ENCODE measurements at regions not wholly inside any gene's neighbourhood (a gene's known extent, or its start where the extent isn't known, plus 50 kb on each side); places are given as distances from the start of the nearest gene placed in this dataset.

DNA sequence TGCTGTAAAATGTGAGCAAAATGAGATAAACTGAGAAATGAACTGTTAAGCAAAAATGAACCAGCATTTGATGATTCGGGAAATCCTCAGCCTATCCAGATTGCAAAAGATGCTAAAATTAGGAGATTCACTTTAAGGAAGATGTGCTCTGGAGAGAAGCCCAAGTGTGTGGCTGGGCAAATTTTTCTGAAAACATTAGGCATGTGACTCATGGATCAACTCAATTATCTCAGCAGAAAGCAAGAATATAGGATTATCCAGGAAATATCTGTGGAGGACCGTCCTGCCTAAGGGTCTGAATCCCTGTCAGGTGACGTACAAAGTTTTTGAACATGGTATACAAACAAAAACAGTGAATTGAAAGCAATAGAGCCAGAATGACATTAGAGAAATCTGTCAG is 1268.3 kb upstream of the TMEFF2 start:
- H3K4me1 ChIP-seq (ENCODE audit: insufficient read depth, poor library complexity, severe bottlenecking): peaks cover 3% of the 10 kb centered on the region
- H3K27me3 ChIP-seq (ENCODE audit: insufficient read depth, poor library complexity, severe bottlenecking): no peaks in the 10 kb centered on the region
- no peaks in the 10 kb centered on the region for H3K9me3 ChIP-seq (ENCODE audit: severe bottlenecking)
- DNase-seq (ENCODE audit: low spot score): no peak
- no peak overlapping the region for H3K27ac ChIP-seq (ENCODE audit: poor library complexity, severe bottlenecking)
- TF ChIP-seq, protein P1, sequence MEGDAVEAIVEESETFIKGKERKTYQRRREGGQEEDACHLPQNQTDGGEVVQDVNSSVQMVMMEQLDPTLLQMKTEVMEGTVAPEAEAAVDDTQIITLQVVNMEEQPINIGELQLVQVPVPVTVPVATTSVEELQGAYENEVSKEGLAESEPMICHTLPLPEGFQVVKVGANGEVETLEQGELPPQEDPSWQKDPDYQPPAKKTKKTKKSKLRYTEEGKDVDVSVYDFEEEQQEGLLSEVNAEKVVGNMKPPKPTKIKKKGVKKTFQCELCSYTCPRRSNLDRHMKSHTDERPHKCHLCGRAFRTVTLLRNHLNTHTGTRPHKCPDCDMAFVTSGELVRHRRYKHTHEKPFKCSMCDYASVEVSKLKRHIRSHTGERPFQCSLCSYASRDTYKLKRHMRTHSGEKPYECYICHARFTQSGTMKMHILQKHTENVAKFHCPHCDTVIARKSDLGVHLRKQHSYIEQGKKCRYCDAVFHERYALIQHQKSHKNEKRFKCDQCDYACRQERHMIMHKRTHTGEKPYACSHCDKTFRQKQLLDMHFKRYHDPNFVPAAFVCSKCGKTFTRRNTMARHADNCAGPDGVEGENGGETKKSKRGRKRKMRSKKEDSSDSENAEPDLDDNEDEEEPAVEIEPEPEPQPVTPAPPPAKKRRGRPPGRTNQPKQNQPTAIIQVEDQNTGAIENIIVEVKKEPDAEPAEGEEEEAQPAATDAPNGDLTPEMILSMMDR (IDR thresholded peaks at IDR 0.05; ENCODE audit: poor library complexity, severe bottlenecking): no peak
- no peaks in the 10 kb centered on the region for H3K36me3 ChIP-seq (ENCODE audit: low read depth)
- ATAC-seq (ENCODE audit: low read depth): no peak
- H3K4me3 ChIP-seq (ENCODE audit: severe bottlenecking): no peak overlapping the region

DNA sequence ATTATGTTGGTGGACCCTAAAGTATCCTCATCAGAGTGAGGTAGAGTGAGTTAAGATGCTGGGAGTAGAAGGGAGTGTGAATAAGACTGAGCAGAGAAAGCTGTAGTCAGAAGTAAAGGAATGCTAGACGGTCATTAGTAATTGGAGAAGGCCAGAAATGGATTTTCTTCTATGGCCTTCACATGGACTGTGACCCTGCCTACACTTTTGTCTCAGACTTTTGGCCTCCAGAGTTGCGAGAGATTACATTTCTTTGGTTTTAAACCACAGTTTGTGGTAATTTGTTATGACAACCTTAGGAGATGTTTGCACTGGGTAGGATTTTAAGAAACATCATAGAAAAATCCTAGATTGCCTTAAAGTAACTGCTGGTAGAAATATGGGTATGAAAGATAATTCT is 1267.7 kb upstream of the TMEFF2 start:
- H3K4me3 ChIP-seq (ENCODE audit: severe bottlenecking): no peak overlapping the region
- peaks cover 3% of the 10 kb centered on the region for H3K4me1 ChIP-seq (ENCODE audit: insufficient read depth, poor library complexity, severe bottlenecking)
- TF ChIP-seq, protein P1 (IDR thresholded peaks at IDR 0.05; ENCODE audit: poor library complexity, severe bottlenecking): no peak
- no peak overlapping the region for H3K27ac ChIP-seq (ENCODE audit: poor library complexity, severe bottlenecking)
- no peaks in the 10 kb centered on the region for H3K9me3 ChIP-seq (ENCODE audit: severe bottlenecking)
- no peak for DNase-seq (ENCODE audit: low spot score)
- H3K36me3 ChIP-seq (ENCODE audit: low read depth): no peaks in the 10 kb centered on the region
- no peak for ATAC-seq (ENCODE audit: low read depth)
- H3K27me3 ChIP-seq (ENCODE audit: insufficient read depth, poor library complexity, severe bottlenecking): no peaks in the 10 kb centered on the region

DNA sequence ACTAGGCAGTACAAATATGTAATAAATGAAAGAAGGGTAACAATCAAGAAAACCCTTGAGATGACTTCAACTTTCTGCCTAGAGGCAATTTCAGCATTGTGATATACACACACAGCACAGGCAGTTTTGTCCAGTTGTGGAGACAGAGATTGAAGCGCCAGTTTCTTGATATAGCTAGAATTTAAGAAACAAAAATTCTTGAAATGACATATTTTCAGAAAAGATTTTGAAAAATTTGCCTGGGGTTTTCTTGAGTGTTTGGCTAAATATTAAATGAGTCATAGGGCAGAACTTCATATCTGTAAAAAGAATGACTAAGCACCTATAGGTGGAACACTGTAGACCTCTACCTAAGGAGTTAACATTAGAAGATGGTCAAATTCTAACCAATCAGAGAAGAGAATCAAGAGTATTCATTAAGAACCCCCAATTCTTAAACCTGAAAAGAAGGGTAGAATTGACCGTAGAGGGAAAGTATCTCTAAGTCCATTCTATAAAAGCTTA is 1266.8 kb upstream of the TMEFF2 start:
- TF ChIP-seq, protein P1 (IDR thresholded peaks at IDR 0.05; ENCODE audit: poor library complexity, severe bottlenecking): no peak

DNA sequence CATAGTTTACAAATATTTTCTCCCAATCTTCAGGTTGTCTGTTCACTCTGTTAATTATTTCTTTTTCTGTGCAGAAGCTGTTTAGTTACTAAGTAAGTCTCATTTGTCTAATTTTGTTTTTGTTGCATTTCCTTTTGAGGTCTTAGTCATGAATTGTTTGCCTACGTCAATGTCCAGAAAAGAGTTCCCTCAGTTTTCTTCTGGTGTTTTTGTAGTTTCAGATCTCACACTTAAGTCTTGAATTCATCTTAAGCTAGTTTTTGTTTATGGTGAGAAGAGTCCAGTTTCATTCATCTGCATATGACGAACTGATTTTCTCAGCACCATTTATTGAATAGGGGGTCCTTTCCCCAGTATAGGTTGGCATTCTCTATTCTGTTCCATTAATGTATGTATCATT is 1252.2 kb upstream of the TMEFF2 start:
- TF ChIP-seq, protein P1 (IDR thresholded peaks at IDR 0.05; ENCODE audit: poor library complexity, severe bottlenecking): no peak
- Histone ChIP-seq H3K4me1 (ENCODE audit: insufficient read depth, poor library complexity, severe bottlenecking) (no peaks in the 10 kb centered on the region), H3K9me3 (ENCODE audit: severe bottlenecking) (no peaks in the 10 kb centered on the region), H3K36me3 (ENCODE audit: low read depth) (no peaks in the 10 kb centered on the region), H3K27ac (ENCODE audit: poor library complexity, severe bottlenecking) (no peak overlapping the region), H3K27me3 (ENCODE audit: insufficient read depth, poor library complexity, severe bottlenecking) (no peaks in the 10 kb centered on the region), H3K4me3 (ENCODE audit: severe bottlenecking) (no peak overlapping the region)
- ATAC-seq (ENCODE audit: low read depth) (no peak), DNase-seq (ENCODE audit: low spot score) (no peak)

More for the DNA sequence above, 1266.8 kb upstream of the TMEFF2 start:
- ATAC-seq (ENCODE audit: low read depth) (0 out of 3 replicates have a peak, but pooled peaks have one; percentile 35), DNase-seq (ENCODE audit: low spot score) (no peak)
- Histone ChIP-seq H3K27ac (ENCODE audit: poor library complexity, severe bottlenecking) (no peak overlapping the region), H3K4me1 (ENCODE audit: insufficient read depth, poor library complexity, severe bottlenecking) (peaks cover 3% of the 10 kb centered on the region), H3K36me3 (ENCODE audit: low read depth) (no peaks in the 10 kb centered on the region), H3K27me3 (ENCODE audit: insufficient read depth, poor library complexity, severe bottlenecking) (no peaks in the 10 kb centered on the region), H3K4me3 (ENCODE audit: severe bottlenecking) (no peak overlapping the region), H3K9me3 (ENCODE audit: severe bottlenecking) (no peaks in the 10 kb centered on the region)

DNA sequence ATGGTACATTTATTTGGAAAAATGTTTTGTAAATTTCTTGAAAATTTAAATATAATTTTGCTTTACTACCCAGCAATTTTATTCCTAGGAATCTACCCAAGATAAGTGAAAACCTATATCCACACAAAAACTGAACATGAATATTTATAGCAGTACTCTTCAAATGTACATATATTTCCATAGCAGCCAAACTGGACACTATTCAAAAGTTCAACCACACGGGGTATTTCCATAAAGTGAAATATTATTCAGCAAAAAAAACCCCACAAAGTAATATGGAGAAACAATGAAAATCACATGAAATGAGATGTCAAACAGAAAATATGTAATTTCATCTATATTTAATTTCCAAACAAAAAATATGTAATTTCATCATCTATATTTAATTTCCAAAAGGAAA is 1247.6 kb upstream of the TMEFF2 start:
- no peak overlapping the region for H3K27ac ChIP-seq (ENCODE audit: poor library complexity, severe bottlenecking)
- no peaks in the 10 kb centered on the region for H3K36me3 ChIP-seq (ENCODE audit: low read depth)
- H3K4me1 ChIP-seq (ENCODE audit: insufficient read depth, poor library complexity, severe bottlenecking): no peaks in the 10 kb centered on the region
- no peaks in the 10 kb centered on the region for H3K27me3 ChIP-seq (ENCODE audit: insufficient read depth, poor library complexity, severe bottlenecking)
- H3K4me3 ChIP-seq (ENCODE audit: severe bottlenecking): no peak overlapping the region
- no peak for ATAC-seq (ENCODE audit: low read depth)
- TF ChIP-seq, protein P1 (IDR thresholded peaks at IDR 0.05; ENCODE audit: poor library complexity, severe bottlenecking): no peak
- H3K9me3 ChIP-seq (ENCODE audit: severe bottlenecking): no peaks in the 10 kb centered on the region
- DNase-seq (ENCODE audit: low spot score): no peak
